ENCODE measurements at regions not wholly inside any gene's neighbourhood (a gene's known extent, or its start where the extent isn't known, plus 50 kb on each side); places are given as distances from the start of the nearest gene placed in this dataset.

DNA sequence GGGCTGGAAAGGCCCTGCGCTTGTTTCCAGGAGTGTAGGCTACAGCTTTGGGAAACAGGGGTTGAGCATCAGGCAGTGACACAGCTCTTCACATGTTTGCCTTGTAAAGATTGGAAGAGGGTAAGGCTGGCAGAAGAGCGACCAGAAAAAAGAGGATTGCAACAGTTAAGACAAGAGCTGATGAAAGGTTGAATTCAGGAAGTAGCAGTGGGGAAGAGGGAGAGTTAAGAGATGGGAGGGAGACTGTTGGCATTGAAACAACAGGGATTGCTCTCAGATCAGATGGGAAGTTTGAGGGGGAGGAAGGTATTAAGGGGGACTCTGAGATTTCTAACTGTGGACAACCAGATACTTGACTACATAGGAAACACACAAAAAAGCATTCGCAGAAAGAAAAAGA is 96.9 kb downstream of the CTAGE1 start:
- TF ChIP-seq POLR2A (IDR thresholded peaks at IDR 0.05) (no peak), CTCF (IDR thresholded peaks at IDR 0.05) (no peak), EP300 (IDR thresholded peaks at IDR 0.05) (no peak)
